ENCODE measurements at regions not wholly inside any gene's neighbourhood (a gene's known extent, or its start where the extent isn't known, plus 50 kb on each side); places are given as distances from the start of the nearest gene placed in this dataset.

DNA sequence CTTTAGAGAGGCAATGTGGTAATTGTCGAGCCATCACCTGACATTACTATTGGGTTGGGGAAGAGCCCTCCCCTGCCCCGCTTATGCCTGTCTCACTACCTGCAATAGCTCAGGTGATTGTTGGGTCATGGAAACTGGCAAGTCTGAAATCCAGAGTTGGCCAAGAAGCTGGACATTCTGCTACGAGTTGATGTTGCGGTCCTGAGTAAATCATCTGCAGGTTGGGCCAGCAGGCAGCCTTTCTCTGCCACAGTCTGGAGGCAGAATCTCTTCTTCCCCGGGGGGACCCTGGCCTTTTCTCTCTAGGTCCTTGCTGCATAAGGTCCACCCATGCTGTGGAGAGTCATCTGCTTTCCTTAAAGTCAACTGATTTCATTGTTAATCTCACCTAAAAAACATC, 142.4 kb downstream of the THBS2 start:
- 74 to 82% methylated on average over 5 of the region's 5 CpGs for WGBS, 2 donors
- Histone ChIP-seq H3K27me3 (no peaks in the 10 kb centered on the region), H3K36me3 (replicated peaks in 1 of 2; ENCODE audit: insufficient read depth in 1 of 2, low read depth in 2 of 2) (no peaks in the 10 kb centered on the region), H3K9me3 (no peaks in the 10 kb centered on the region), H3K4me3 (no peak overlapping the region), H3K27ac (no peak overlapping the region), H3K4me1 (no peaks in the 10 kb centered on the region)
- intact Hi-C loops (cut with DNase I) = no loop called here
- DNase-seq (no peak), ATAC-seq (no peak)
- TF ChIP-seq, protein P1, sequence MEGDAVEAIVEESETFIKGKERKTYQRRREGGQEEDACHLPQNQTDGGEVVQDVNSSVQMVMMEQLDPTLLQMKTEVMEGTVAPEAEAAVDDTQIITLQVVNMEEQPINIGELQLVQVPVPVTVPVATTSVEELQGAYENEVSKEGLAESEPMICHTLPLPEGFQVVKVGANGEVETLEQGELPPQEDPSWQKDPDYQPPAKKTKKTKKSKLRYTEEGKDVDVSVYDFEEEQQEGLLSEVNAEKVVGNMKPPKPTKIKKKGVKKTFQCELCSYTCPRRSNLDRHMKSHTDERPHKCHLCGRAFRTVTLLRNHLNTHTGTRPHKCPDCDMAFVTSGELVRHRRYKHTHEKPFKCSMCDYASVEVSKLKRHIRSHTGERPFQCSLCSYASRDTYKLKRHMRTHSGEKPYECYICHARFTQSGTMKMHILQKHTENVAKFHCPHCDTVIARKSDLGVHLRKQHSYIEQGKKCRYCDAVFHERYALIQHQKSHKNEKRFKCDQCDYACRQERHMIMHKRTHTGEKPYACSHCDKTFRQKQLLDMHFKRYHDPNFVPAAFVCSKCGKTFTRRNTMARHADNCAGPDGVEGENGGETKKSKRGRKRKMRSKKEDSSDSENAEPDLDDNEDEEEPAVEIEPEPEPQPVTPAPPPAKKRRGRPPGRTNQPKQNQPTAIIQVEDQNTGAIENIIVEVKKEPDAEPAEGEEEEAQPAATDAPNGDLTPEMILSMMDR (IDR thresholded peaks at IDR 0.05) = no peak
- TF ChIP-seq POLR2A (IDR thresholded peaks at IDR 0.05) = no peak

DNA sequence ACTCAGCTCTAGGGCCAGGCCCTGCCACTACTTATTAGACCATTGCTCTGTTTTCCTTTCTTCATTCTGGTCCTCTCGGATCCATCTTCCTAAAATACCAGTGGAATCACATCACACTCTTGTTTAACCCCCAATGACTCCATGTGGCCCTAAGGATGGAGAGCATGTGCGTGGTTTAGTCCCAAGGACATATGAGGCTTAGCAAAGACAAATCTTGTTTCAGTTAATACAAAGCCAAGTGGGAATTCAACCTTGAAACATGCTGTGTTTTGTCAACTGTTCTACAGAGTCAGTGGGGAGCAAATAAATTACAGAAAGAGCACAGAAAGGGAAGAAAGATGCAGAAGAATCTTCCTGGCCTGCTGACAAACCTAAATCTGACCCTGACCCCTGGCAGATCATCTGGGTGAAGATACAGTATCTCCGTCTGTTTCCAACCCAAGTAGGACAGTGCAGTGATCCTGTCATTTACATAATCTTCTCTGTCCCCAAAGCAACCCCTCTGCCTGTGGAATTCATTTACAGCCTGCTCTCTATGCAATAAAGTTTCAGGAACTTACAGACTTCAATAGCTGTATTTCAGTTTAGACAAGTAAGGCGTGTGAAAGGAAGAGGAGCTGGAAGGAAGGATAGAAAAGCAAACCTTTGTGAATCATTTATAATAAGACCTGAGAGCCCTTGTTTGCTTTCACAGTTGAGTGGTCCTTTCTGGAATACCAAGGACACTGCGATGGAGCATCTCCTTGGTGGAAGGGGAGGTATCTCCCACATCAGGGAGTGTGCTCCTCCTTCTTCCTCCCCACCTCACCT, 144.0 kb downstream of the THBS2 start:
- WGBS, 2 donors = 67 to 72% methylated on average over 5 of the region's 5 CpGs
- intact Hi-C loops (cut with DNase I) = no loop called here
- ATAC-seq = no peak
- no peak for TF ChIP-seq POLR2A (IDR thresholded peaks at IDR 0.05)
- TF ChIP-seq, protein P1 (IDR thresholded peaks at IDR 0.05) = no peak
- no peaks in the 10 kb centered on the region for H3K9me3 ChIP-seq
- no peak overlapping the region for H3K4me3 ChIP-seq
- no peak for DNase-seq
- no peak overlapping the region for H3K27ac ChIP-seq
- no peaks in the 10 kb centered on the region for H3K27me3 ChIP-seq
- H3K4me1 ChIP-seq = no peaks in the 10 kb centered on the region
- no peaks in the 10 kb centered on the region for H3K36me3 ChIP-seq (replicated peaks in 1 of 2; ENCODE audit: insufficient read depth in 1 of 2, low read depth in 2 of 2)

DNA sequence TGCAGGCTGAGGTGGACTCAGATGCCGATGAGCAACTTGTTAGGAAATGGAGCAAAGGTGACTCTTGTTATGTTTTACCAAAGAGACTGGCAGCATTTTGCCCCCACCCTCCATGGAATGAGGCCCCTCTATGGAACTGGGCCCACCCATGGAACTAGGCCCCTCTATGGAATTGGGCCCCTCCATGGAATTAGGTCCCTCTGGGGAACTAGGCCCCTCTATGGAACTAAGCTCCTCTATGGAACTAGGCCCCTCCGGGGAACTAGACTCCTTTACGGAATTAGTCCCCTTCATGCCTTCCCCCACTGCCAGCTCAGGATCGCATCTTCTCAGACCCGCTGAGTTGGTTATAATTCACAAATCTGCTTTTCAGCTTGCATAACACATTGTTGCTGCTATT, 144.9 kb downstream of the THBS2 start:
- 94 to 96% methylated on average over 5 of the region's 5 CpGs for WGBS, 2 donors
- Histone ChIP-seq H3K4me3 (no peak overlapping the region), H3K36me3 (replicated peaks in 1 of 2; ENCODE audit: insufficient read depth in 1 of 2, low read depth in 2 of 2) (no peaks in the 10 kb centered on the region), H3K9me3 (no peaks in the 10 kb centered on the region), H3K27ac (no peak overlapping the region), H3K4me1 (no peaks in the 10 kb centered on the region), H3K27me3 (no peaks in the 10 kb centered on the region)
- no peak for ATAC-seq
- intact Hi-C loops (cut with DNase I) = no loop called here
- TF ChIP-seq, protein P1 (IDR thresholded peaks at IDR 0.05) = no peak
- no peak for TF ChIP-seq POLR2A (IDR thresholded peaks at IDR 0.05)
- no peak for DNase-seq

DNA sequence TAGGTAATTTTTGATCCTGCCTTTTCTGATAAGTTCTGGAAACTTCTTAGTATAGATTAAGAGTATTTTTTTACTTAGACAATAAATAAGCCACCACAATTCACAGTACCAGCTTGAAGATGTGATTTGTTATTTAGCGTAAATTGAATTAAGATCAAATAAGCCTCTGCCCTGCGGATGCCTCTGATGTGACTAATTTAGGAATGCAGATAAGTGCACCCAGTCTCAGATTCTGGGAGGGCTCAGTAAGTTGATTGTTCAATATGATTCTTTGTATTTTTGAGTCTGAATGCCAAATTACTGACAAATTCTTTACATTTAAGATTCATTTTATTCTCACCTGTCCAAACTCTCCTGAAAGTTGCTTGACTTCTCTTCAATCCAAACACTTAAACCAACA, 147.5 kb downstream of the THBS2 start:
- ATAC-seq = no peak
- 62 to 63% methylated on average over 2 of the region's 2 CpGs for WGBS, 2 donors
- TF ChIP-seq POLR2A (IDR thresholded peaks at IDR 0.05) = no peak
- TF ChIP-seq, protein P1 (IDR thresholded peaks at IDR 0.05) = no peak
- no peaks in the 10 kb centered on the region for H3K4me1 ChIP-seq
- no peak for DNase-seq
- no peaks in the 10 kb centered on the region for H3K9me3 ChIP-seq
- intact Hi-C loops (cut with DNase I) = no loop called here
- H3K27ac ChIP-seq = no peak overlapping the region
- H3K4me3 ChIP-seq = no peak overlapping the region
- H3K27me3 ChIP-seq = no peaks in the 10 kb centered on the region
- H3K36me3 ChIP-seq (replicated peaks in 1 of 2; ENCODE audit: insufficient read depth in 1 of 2, low read depth in 2 of 2) = no peaks in the 10 kb centered on the region

DNA sequence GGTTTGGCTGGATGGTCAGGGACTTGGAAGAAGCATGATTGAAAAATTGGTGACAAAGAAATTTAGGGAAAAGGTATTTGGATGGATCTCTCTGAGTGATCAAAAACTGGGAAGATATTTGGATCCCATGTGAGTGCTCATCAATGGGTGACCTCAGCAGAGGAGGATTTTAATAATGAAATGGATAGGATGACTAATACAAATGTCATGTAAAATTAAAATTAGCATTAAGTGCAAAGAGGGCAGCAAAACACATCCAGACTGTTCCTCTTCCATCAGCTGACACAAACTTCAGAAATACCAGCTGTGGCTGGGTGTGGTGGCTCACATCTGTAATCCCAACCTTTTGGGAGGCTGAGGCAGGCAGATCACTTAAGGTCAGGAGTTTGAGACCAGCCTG, 151.7 kb downstream of the THBS2 start:
- Histone ChIP-seq H3K27ac (no peak overlapping the region), H3K36me3 (replicated peaks in 1 of 2; ENCODE audit: insufficient read depth in 1 of 2, low read depth in 2 of 2) (no peaks in the 10 kb centered on the region), H3K4me3 (no peak overlapping the region), H3K4me1 (no peaks in the 10 kb centered on the region), H3K27me3 (no peaks in the 10 kb centered on the region), H3K9me3 (no peaks in the 10 kb centered on the region)
- intact Hi-C loops (cut with DNase I) = no loop called here
- TF ChIP-seq POLR2A (IDR thresholded peaks at IDR 0.05) = no peak
- TF ChIP-seq, protein P1 (IDR thresholded peaks at IDR 0.05) = no peak
- DNase-seq = no peak
- no peak for ATAC-seq

Measured in body of pancreas (tissue), 4 donors.